ENCODE measurements at regions not wholly inside any gene's neighbourhood (a gene's known extent, or its start where the extent isn't known, plus 50 kb on each side); places are given as distances from the start of the nearest gene placed in this dataset.

GRCh38 chr11:71188073-71188472 is 64.3 kb downstream of the SHANK2 start:
- TF ChIP-seq CTCF (IDR thresholded peaks at IDR 0.05; ENCODE audit: insufficient read depth, low read depth, low read length) (no peak), EZH2 (IDR thresholded peaks at IDR 0.05; ENCODE audit: insufficient read depth, low read length) (no peak)
